Hippocampal formation (tissue), 2 donors: ENCODE measurements at regions not wholly inside any gene's neighbourhood (a gene's known extent, or its start where the extent isn't known, plus 50 kb on each side); places are given as distances from the start of the nearest gene placed in this dataset.
"Not testable (repeated sequence)": the region's sequence is repeated elsewhere in the genome, so short reads cannot be mapped to it uniquely, and the experiment has no call there.

Experiments used
- DNase-seq, 2 donors: peaks; one replicate each; lab custom pipeline; 2025; lab: John Stamatoyannopoulos, UW

GRCh38 chr1:228868731-228869024, 133.4 kb downstream of the RHOU start:
- no peak for DNase-seq

DNA sequence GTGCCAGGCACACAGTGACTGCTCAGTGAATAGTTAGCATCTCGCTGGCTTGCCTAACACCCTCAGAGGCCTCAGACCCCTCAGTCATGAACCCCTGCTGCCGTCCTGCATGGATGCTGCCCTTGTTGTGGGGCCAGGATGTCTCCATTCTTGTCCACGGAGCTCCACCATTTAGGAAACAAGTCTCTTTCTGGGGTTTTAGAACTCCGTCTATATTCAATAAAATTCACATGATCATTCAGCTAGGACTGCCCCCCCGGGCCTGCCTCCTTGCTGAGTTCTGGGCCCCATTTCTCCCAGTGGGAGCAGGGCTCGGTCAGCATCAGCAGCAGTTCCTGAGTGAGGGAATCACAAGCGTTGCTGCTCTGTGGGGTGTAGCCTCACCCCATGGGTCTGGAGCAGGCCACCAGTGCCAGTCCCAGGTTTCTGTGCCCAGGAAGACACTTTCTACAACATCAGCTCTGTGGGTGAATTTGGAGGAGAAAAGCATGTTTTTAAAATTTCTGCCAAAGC, 134.1 kb downstream of the RHOU start:
- no peak for DNase-seq

DNA sequence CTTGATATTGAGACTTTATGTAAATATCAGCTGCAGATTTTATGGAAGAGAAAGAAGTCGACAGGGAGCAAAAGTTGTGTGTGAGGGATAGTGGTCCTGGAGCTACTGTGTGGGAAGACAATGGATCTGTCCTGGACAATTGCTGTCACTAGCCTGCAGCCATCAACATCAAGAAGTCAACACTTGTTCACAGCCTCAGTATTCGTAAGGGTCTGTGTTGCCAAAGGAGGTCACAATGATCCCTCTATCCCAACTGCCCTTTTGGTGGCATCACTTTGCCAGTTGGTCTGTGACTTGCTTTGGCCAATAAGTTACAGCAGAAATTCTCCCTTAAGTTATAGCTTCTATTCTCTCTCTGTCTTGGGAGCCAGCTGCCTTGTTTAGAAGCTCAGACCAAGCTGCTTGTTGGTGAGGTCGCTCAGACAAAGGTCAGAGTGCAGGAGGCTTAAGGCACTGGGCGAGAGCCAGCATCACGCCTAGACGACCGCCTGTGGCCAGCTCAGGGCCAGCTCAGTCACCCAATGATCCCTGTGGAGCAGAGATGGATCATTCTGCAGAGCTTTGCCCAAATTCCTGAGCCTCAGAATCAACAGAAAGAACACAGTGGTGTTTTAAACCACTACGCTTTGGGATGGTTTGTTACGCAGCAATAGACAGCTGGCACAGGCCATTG, 134.9 kb downstream of the RHOU start:
- no peak for DNase-seq

DNA sequence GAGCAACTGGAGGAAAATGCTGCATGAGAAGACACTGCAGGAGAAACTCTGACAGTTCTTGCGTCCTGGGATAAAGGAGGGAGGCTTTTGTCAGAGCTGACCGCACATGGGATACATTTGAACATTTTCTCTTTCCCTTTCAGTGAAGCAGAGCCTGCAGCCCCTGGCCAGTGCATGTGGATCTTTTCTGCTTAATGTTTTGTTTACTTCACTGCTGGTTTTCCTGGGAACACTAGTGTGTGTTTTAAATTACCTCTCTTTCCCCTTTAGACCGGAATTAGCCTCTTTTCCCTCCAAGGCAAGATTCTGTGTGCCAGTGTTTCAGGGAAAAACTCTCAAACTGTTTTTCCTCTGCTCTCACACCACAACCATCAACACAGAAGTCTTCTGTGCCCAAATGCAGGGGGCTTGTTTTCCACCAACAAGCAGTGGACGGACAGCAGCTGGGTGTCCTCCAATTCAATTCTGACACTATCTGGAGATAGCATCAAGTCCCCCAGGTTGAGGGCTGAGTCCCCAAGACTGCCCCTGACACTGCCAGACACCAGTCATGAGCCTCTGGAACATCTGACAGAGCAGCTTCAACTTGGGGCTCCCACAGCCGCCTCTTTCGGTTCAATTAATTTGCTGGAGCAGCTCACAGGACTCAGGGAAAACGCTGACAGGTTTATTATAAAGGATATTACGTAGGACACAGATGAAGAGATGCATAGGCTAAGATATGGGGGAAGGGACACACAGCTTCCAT, 136.2 kb downstream of the RHOU start:
- DNase-seq, result peak in 1 of 2 donors; percentile 32

DNA sequence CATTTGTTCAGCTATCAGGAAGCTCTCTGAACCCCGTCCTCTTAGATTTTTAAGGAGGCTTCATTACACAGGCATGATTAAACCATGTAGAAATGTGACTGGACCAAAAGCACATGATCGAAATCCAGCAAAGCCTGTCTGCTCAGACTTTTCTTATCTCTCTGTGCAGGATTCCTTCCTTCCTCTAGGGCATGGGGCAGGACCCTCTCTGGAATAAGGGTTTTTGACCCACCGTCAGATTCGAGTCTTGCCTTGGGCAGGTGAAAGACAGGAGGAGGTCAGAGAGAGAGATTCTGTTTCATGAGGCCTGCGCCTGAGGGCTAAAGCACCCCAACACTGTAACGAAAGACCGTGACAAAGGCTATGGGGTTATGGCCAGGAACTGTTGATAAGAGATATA, 136.8 kb downstream of the RHOU start:
- DNase-seq, result no peak

DNA sequence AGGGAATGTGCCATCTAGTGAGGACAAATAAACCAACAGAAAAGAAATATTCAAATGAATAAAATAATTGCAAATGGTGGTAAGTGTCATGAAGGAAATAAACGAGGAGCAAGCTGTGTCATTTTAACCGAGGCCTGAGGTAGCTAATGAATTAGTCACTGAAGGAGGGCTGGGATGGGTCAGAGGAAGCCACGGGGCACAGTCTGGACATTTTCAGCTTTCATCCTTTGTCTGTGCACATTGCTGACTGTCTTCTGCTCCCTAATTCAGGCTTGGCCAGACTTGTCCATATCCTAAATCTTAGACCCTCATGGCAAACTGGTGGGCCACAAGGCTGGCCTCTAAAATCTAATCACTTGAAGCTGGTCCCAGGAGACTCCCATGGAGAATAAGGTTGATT, 138.4 kb downstream of the RHOU start:
- no peak for DNase-seq

DNA sequence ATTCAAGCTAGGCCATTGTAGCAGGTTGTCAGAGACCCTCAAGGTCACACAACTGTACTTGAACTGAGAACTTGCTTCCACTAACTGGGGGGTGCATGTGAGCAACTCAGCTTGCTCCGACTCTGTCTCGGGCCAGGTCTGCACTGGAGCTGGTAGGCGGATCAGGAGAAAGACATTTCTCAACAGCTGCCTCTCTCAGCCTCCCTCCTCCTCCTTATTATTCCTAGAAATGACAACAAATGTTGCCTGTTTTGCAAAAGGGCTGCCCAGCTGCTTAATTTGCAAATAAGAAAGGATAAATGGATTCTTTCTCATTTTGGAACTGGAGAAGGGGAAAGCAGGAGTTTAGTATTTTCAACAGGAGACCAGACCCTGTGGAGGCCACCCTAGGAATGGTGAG, 140.5 kb downstream of the RHOU start:
- peak in 1 of 2 donors; percentile 3 for DNase-seq

GRCh38 chr1:228876187-228876586, 140.9 kb downstream of the RHOU start:
- no peak for DNase-seq

DNA sequence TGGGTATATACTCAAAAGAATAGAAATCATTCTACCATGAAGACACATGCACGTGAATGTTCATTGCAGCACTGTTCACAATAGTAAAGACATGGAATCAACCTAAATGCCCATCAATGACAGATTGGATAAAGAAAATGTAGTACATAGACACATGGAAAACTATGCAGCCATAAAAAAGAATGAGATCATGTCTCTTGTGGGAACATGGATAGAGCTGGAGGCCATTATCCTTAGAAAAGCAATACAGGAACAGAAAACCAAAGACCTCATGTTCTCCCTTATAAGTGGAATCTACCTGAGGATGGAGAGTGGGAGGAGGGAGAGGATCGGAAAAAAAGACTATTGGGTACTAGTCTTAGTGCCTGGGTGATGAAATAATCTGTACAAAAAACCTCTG, 143.9 kb downstream of the RHOU start:
- no peak for DNase-seq

GRCh38 chr1:228882041-228882770, 146.9 kb downstream of the RHOU start:
- DNase-seq, result no peak

DNA sequence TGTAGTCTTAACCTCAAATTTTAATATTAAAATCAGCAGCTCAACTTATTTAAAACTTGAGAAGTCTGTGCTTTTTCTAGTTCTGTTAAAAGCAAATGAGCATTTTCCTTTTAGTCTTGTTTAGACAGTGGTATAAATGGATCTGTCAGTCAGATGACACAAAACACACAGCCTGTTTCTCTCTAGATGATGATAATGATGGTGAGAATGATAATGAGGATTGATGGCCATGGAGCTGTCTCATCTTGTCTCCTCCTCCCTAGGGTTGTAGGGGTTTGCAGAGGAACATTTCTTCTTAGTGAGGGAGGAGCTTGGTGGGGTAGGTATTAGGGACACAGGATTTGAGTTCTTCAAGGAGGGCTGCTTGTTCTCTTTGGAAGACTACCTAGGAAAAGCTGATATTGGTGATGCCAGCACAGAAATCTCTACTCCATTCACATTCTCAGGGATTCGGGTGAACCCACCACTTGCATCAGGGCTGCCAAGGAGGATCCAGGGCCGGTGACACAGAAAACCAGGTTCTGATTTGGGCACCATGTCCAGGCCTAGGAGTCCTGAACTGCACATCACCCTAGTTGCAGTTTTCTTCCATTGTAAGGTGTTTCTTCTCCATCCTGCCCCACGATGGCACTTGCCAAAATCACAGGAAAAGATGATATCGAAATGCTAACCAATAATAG, 147.6 kb downstream of the RHOU start:
- DNase-seq, result no peak

- DNase-seq, result no peak
These were observed 148.3 kb downstream of the RHOU start for GRCh38 chr1:228883535-228883934.

- no peak for DNase-seq
These were observed 148.9 kb downstream of the RHOU start for GRCh38 chr1:228884196-228884595.

DNA sequence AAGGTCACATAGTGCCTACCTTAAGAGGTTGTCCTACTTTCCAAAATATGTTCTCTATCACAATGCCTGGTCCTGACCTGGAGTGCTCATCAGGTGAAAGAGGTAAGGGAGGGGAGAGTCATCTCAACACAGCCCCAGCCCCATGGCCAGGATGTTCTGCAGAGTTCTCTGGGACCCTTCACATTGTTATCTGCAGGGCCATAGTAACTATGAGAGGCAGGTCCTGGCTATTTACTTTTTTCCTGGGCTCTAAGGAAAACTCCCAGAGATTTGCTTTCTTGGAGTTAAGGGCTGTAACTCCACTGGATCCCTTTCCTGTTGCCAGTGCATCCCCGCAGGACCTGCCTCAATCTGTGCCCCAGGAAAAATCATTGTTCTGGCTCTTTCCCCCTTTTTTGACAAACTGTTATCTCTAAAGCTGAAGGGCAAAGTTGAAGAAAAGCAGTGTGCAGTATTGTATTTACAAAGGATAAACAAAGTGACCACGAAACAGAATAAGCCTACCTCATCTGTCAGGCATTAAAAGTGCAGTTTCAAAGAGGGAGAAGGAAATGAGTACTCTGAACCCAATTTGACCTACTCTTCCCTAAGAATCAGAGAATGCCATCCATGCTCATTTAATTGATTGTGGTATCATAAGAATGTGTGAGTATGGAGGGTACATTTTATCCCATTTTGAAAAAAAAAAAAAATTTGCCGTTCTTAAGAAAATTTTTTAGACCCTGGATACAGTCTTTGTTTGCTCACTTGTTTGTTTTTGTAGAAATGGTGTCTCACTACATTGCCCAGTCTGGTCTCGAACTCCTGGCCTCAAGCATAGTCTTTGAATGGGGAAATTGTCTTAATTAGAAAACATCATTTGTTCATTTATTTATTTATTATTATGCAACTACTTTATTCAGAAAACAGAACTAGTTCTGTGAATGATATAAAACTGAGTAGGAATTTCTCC, 149.6 kb downstream of the RHOU start:
- DNase-seq, result no peak

DNA sequence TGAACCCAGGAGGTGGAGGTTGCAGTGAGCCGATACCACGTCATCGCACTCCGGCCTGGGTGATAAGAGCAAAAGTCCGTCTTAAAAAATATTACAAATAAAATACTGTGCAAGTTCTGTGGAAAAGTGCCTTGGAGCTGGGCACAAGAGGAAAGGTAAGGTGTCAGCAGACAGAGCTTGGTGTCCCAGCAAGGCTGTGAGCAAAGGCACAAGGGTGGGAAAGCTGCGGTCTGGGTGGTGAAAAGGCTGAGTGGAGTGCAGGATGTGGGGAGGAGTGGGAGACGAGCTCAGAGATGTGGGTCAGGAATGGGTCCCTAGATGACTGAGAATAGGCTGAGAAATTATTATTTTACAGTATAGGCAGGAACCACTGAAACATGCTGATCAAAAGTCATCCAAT, 150.6 kb downstream of the RHOU start:
- DNase-seq, result no peak

DNA sequence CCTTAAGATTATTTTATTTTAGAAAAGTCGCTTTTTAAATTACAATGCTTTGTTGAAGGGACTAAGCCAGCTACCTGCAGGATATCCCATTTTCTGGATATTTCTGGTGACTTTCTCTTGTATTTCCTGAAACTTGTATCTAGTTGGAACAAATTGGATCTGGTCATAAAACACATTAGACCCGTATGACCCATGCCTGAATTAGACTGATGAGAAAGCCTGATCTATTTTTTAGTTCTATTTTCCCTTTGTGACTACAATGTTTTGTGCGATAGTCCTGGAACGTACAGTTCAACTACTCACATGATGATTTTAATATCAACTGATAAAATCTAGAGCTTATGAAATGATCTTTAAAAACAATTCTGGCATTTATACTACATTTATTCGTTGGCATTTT, 151.8 kb downstream of the RHOU start:
- no peak for DNase-seq

DNA sequence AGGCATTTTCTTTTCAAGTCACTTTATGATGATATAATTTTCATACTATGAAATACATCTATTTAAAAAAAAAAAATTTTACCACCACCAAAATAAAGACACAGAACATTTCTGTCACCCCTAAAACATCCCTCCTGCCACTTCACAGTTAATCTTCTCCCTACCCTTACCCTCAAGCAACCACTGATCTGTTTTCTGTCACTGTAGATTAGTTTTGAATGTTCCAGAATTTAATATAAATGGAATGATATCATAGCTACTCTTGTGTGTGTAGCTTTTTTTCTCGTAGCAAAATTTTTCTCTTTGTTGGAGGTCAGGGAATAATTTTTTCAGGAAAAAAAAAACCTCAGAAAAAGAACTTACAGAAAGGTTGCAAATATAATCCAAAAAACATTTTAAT, 152.7 kb downstream of the RHOU start:
- DNase-seq, result no peak

GRCh38 chr1:228889289-228889688, 154.0 kb downstream of the RHOU start:
- no peak for DNase-seq

- no peak for DNase-seq
These were observed 156.2 kb downstream of the RHOU start for GRCh38 chr1:228891272-228892034.

GRCh38 chr1:228892200-228892599, 156.9 kb downstream of the RHOU start:
- not testable (repeated sequence) for DNase-seq
